Body of pancreas (tissue), 4 donors: ENCODE measurements at regions not wholly inside any gene's neighbourhood (a gene's known extent, or its start where the extent isn't known, plus 50 kb on each side); places are given as distances from the start of the nearest gene placed in this dataset.

ENCODE experiments used
- POLR2A ChIP-seq, 3 donors: fragments of 450-650 bp; IDR thresholded peaks; one replicate each; pipeline ENCODE4 v1.6.1; 2016; ENCODE audit warnings: antibody characterized with exemption in 3 of 3, mild to moderate bottlenecking in 2 of 3
- TF ChIP-seq, protein P1 (sequence below), 7 experiments: fragments of 450-650 bp in 4 of 7; fragments of 200-600 bp in 3 of 7; sonication (generic) in 3 of 7; IDR thresholded peaks; one replicate each; pipeline ENCODE4 v1.5.1; 2016 to 2019; ENCODE audit warnings: antibody characterized with exemption in 7 of 7

DNA sequence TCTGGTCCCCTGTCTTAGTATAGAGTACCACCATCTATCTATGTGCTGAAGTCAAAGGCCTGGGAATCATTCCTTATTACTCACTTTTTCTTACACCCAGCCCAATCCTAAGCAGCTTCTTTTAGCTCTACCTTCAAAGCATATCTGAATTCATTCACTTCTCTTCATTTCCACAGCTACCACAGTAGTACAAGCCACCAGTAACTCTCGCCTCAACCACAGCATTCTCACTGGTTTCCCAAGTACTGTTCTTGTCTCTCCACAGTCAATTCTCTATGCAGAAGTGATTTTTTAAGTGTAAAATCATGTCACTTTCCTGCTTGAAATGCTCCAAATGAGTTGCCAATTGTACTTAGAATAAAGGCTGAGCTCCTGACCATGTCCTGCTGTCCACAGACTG, 401.7 kb downstream of the OXSM start:
- no peak for TF ChIP-seq POLR2A (IDR thresholded peaks at IDR 0.05)
- TF ChIP-seq, protein P1, sequence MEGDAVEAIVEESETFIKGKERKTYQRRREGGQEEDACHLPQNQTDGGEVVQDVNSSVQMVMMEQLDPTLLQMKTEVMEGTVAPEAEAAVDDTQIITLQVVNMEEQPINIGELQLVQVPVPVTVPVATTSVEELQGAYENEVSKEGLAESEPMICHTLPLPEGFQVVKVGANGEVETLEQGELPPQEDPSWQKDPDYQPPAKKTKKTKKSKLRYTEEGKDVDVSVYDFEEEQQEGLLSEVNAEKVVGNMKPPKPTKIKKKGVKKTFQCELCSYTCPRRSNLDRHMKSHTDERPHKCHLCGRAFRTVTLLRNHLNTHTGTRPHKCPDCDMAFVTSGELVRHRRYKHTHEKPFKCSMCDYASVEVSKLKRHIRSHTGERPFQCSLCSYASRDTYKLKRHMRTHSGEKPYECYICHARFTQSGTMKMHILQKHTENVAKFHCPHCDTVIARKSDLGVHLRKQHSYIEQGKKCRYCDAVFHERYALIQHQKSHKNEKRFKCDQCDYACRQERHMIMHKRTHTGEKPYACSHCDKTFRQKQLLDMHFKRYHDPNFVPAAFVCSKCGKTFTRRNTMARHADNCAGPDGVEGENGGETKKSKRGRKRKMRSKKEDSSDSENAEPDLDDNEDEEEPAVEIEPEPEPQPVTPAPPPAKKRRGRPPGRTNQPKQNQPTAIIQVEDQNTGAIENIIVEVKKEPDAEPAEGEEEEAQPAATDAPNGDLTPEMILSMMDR (IDR thresholded peaks at IDR 0.05): no peak
